ENCODE measurements at regions not wholly inside any gene's neighbourhood (a gene's known extent, or its start where the extent isn't known, plus 50 kb on each side); places are given as distances from the start of the nearest gene placed in this dataset.

DNA sequence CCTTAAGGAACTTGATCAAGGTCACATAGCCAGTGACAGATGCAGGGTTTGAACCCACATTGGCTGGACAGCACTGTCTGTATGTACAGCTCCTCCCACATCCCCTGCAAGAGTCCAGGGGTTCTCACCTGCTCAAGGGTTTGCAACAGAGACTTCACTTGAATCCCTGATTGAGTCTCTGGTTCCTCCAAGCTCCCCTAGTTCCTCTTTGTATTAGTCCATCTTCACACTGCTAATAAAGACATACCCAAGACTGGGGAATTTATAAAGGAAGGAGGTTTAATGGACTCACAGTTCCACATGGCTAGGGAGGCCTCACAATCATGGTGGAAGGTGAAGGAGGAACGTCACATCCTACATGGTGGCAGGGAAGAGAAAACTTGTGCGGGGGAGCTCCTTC lies 72.8 kb upstream of the CLDN10 start:
- ATAC-seq (ENCODE audit: low read depth), result no peak

DNA sequence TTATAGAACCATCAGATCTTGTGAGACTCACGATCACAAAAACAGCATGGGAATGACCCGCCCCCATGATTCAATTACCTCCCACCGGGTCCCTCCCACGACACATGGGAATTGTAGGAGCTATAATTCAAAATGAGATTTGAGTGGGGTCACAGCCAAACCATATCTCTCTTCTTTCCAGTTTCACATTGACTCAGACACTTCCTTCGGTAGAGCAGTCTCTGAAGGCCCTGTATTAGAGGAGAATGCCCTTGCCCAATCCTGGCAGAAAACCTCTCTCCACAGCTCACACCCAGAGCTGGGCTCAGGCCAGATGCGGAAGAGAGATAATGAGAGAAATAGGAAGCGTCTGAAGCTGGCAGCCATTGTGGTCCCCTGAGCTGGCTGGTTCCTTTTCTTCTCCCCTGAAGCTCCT lies 72.4 kb upstream of the CLDN10 start:
- POLR2A ChIA-PET, result no interaction called here
- ATAC-seq (ENCODE audit: low read depth) (no peak), DNase-seq (no peak)
- peaks cover 15% of the 10 kb centered on the region for H3K4me1 Mint-ChIP-seq
- no peaks in the 10 kb centered on the region for H3K9me3 Mint-ChIP-seq
- H3K27ac Mint-ChIP-seq, result no peak overlapping the region
- H3K36me3 Mint-ChIP-seq, result no peaks in the 10 kb centered on the region
- no peak overlapping the region for H3K4me3 Mint-ChIP-seq
- H3K27me3 Mint-ChIP-seq, result peaks cover 10% of the 10 kb centered on the region

More for the DNA sequence above, 72.8 kb upstream of the CLDN10 start:
- Mint-ChIP-seq H3K4me1 (peaks cover 15% of the 10 kb centered on the region), H3K4me3 (no peak overlapping the region), H3K27me3 (peaks cover 10% of the 10 kb centered on the region), H3K9me3 (no peaks in the 10 kb centered on the region), H3K36me3 (no peaks in the 10 kb centered on the region), H3K27ac (no peak overlapping the region)
- POLR2A ChIA-PET, result no interaction called here
- no peak for DNase-seq

DNA sequence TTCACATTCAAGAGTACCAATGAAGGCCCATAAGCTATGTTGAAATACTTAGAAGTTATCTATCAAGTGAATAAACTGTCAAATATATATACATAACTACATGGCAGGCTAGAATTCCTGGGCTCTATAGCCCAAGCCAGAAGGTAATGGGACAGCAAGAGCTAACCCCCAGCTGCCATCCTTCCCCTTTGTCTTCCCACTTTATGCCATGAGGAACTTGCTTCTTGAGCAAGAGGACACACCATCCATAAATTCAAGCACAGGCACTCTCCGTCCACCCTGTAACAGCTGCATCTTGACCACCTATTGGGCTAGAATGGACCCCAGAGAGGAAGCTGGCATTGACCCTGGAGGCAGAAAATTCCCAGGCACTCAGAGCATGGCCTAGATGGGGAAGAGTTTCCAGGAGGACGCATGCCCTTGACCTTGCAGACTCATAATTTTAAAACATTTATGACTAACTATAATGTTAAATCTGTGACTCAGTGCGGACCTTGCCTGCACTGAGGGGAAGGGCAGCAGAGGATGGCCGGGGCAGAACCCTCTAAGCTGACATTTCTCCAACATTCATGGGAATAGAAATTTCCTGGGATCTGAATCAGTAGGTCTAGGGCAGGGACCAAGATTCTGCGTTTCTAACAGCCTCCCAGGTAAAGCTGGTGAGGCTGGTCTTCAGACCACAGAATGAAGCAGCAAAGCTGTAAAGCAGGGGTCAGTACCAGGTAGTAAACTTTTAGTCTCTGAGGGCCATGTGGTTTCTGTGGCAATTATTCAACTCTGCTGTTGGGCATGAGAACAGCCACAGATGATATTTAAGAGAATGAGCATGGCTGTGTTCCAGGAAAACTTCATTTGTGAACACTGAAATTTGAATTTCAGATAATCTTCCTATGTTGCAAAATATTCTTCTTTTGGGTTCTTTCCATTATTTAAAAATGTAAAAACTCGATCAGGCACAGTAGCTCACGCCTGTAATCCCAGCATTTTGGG lies 71.4 kb upstream of the CLDN10 start:
- POLR2A ChIA-PET, result no interaction called here
- H3K27ac Mint-ChIP-seq, result no peak overlapping the region
- H3K4me1 Mint-ChIP-seq, result peaks cover 15% of the 10 kb centered on the region
- peaks cover 10% of the 10 kb centered on the region for H3K27me3 Mint-ChIP-seq
- DNase-seq (no peak), ATAC-seq (ENCODE audit: low read depth) (no peak)
- H3K4me3 Mint-ChIP-seq, result no peak overlapping the region
- no peaks in the 10 kb centered on the region for H3K9me3 Mint-ChIP-seq
- H3K36me3 Mint-ChIP-seq, result no peaks in the 10 kb centered on the region

- Mint-ChIP-seq H3K4me3 (no peak overlapping the region), H3K27ac (no peak overlapping the region), H3K4me1 (peaks cover 9% of the 10 kb centered on the region), H3K27me3 (peaks cover 4% of the 10 kb centered on the region), H3K36me3 (no peaks in the 10 kb centered on the region), H3K9me3 (no peaks in the 10 kb centered on the region)
- POLR2A ChIA-PET, result no interaction called here
- no peak for DNase-seq
- ATAC-seq (ENCODE audit: low read depth), result no peak
Observed at GRCh38 chr13:95484052-95484451, 68.5 kb upstream of the CLDN10 start.

- ATAC-seq (ENCODE audit: low read depth) (no peak), DNase-seq (no peak)
- Mint-ChIP-seq H3K27me3 (peaks cover 9% of the 10 kb centered on the region), H3K4me1 (peaks cover 4% of the 10 kb centered on the region), H3K9me3 (peaks cover 2% of the 10 kb centered on the region), H3K27ac (no peak overlapping the region), H3K4me3 (no peak overlapping the region), H3K36me3 (no peaks in the 10 kb centered on the region)
- POLR2A ChIA-PET, result no interaction called here
Observed at GRCh38 chr13:95485045-95485517, 67.4 kb upstream of the CLDN10 start.

DNA sequence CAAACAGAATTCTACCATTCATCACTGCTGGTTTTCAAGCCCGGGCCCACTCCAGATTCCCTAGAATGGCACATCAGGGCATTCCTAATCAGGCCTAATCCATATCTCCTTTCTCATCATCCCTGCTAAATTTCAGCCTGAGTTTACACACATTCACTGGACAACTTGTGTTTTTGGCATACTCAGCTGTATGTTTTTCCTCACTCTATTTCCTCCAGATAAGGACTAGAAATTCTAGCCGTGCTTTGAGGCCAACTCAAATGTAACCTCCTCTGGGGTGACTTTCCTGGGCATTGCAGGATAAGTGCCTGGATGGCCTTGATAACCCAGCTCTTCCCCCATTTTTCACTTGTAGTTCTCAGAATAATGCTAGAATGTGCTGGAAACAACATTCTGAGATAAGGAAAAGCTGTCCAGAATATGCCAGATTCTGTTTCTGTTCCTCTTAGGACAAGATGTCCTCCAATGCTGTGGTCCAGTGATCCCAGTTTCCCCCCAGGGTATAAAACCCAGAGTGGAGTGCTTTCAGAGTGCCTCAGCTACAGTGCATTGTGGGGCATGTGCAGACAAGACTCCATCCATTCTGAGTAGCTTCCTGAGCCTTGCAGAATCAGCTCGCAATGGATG lies 66.9 kb upstream of the CLDN10 start:
- no peaks in the 10 kb centered on the region for H3K36me3 Mint-ChIP-seq
- ATAC-seq (ENCODE audit: low read depth) (no peak), DNase-seq (no peak)
- POLR2A ChIA-PET, result no interaction called here
- peaks cover 2% of the 10 kb centered on the region for H3K9me3 Mint-ChIP-seq
- peaks cover 9% of the 10 kb centered on the region for H3K27me3 Mint-ChIP-seq
- no peak overlapping the region for H3K4me3 Mint-ChIP-seq
- H3K27ac Mint-ChIP-seq, result no peak overlapping the region
- no peaks in the 10 kb centered on the region for H3K4me1 Mint-ChIP-seq

DNA sequence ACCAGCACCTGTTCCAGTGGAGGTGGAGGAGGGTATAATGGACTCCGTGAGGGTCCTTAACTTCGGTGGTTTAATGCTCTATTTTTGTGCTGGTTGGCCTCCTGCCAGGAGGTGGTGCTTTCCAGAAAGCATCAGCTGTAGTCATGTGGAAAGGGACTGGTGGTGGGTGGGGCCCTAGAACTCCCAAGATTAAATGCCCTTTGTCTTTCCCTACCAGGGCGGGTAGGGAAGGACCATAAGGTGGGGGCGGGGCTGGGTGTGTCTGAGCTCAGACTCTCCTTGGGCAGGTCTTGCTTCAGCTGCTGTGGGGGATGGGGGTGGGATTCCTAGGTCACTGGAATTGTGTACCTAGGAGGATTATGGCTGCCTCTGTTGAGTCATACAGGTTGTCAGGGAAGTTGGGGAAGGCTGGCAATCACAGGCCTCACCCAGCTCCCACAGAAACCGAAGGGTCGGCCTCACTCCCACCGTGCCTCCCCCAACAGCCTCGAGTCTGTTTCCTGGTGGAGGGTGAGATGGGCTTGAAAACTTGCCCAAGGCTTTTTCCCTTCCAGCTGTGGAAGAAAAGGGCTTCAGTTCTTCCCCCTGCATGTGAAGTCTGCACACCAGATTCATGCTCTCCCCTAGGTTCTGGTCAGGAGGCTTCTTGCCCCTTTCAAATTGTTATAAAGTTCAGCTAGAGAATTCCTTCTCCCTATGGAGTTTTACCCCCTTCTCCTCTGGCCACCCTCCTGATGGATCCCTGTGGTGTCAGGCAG lies 60.3 kb upstream of the CLDN10 start:
- POLR2A ChIA-PET, result no interaction called here
- Mint-ChIP-seq H3K36me3 (no peaks in the 10 kb centered on the region), H3K9me3 (peaks cover 5% of the 10 kb centered on the region), H3K27me3 (peaks cover 14% of the 10 kb centered on the region), H3K27ac (no peak overlapping the region), H3K4me1 (peaks cover 6% of the 10 kb centered on the region), H3K4me3 (no peak overlapping the region)
- no peak for ATAC-seq (ENCODE audit: low read depth)
- DNase-seq, result no peak

GRCh38 chr13:95494082-95494681 lies 58.3 kb upstream of the CLDN10 start:
- H3K4me3 Mint-ChIP-seq, result no peak overlapping the region
- ATAC-seq (ENCODE audit: low read depth) (no peak), DNase-seq (no peak)
- H3K9me3 Mint-ChIP-seq, result peaks cover 5% of the 10 kb centered on the region
- no peak overlapping the region for H3K27ac Mint-ChIP-seq
- POLR2A ChIA-PET, result interaction anchor here (0.7 kb wide), 1 partner anchor 1803 kb away, joined by 3 read pairs; no protein-coding TSS in a partner anchor
- no peaks in the 10 kb centered on the region for H3K36me3 Mint-ChIP-seq
- peaks cover 6% of the 10 kb centered on the region for H3K4me1 Mint-ChIP-seq
- H3K27me3 Mint-ChIP-seq, result peaks cover 17% of the 10 kb centered on the region

DNA sequence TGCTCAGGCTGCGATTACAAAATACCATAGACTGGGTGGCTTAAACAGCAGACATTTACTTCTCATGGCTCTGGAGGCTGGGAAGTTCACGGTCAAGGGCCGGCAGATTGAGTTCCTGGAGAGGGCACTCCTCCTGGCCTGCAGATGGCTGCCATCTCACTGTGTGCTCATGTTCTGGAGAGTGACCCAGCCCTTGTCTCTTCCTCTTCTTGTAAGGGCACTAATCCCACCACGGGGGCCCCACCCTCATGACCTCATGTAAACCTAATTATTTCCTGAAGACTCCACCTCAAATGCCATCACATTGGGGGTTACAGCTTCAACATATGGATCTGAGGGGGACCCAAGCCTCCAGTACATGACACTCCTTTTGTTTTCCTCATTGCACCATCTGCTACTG lies 56.0 kb upstream of the CLDN10 start:
- H3K4me3 Mint-ChIP-seq, result no peak overlapping the region
- peaks cover 4% of the 10 kb centered on the region for H3K9me3 Mint-ChIP-seq
- H3K4me1 Mint-ChIP-seq, result peaks cover 5% of the 10 kb centered on the region
- H3K27me3 Mint-ChIP-seq, result peaks cover 5% of the 10 kb centered on the region
- DNase-seq, result no peak
- POLR2A ChIA-PET, result no interaction called here
- H3K36me3 Mint-ChIP-seq, result no peaks in the 10 kb centered on the region
- H3K27ac Mint-ChIP-seq, result no peak overlapping the region
- no peak for ATAC-seq (ENCODE audit: low read depth)

DNA sequence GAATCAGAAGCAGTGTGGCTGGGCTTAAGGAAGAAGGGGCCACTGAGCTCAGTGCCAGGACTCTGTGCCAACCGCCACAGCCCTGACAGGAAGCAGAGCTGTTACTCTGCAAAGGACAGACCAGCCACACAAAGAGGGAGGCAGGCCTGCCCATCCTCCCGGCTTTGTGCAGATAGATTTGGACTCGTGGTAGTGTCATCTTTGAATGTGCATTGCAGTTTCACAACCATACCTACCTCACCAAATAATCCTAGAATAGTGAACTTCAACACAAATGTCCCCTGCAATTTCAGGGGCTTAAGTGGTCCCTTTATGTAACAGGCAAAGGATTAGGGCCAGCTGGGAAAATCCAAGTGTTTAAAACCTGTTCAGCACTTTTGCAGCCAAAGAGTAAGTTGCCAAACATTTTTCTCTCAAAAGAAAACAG lies 55.1 kb upstream of the CLDN10 start:
- no peak for DNase-seq
- POLR2A ChIA-PET, result no interaction called here
- Mint-ChIP-seq H3K27me3 (peaks cover 3% of the 10 kb centered on the region), H3K36me3 (no peaks in the 10 kb centered on the region), H3K4me1 (no peaks in the 10 kb centered on the region), H3K9me3 (peaks cover 4% of the 10 kb centered on the region), H3K4me3 (no peak overlapping the region), H3K27ac (no peak overlapping the region)
- ATAC-seq (ENCODE audit: low read depth), result no peak

DNA sequence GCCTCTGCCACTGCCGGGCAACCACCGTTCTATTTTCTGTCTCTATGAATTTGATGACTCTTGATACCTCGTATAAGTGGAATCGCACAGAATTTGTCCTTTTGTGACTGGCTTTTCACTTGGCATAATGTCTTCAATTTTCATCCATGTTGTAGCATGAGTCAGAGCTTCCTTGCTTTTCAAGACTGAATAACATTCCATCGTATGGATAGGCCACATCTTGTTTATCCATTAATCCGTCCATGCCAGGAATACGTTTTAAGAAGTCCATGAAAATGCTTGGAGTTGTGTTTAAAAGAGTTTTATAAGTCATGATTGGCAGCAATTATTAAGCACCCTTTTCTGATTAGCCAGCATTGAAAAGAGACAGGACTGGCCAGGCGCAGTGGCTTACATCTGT lies 53.6 kb upstream of the CLDN10 start:
- POLR2A ChIA-PET, result no interaction called here

GRCh38 chr13:95499811-95500712 lies 52.5 kb upstream of the CLDN10 start:
- no peaks in the 10 kb centered on the region for H3K4me1 Mint-ChIP-seq
- H3K27me3 Mint-ChIP-seq, result peaks cover 3% of the 10 kb centered on the region
- ATAC-seq (ENCODE audit: low read depth), result no peak
- no peak overlapping the region for H3K27ac Mint-ChIP-seq
- H3K36me3 Mint-ChIP-seq, result no peaks in the 10 kb centered on the region
- H3K4me3 Mint-ChIP-seq, result no peak overlapping the region
- H3K9me3 Mint-ChIP-seq, result peaks cover 4% of the 10 kb centered on the region
- POLR2A ChIA-PET, result no interaction called here
- no peak for DNase-seq

More for the DNA sequence above, 53.6 kb upstream of the CLDN10 start:
- ATAC-seq (ENCODE audit: low read depth) (no peak), DNase-seq (no peak)
- Mint-ChIP-seq H3K4me1 (no peaks in the 10 kb centered on the region), H3K36me3 (no peaks in the 10 kb centered on the region), H3K27ac (no peak overlapping the region), H3K9me3 (peaks cover 4% of the 10 kb centered on the region), H3K27me3 (peaks cover 3% of the 10 kb centered on the region), H3K4me3 (no peak overlapping the region)

Measured in activated naive CD8-positive, alpha-beta T cell treated with anti-CD3 and anti-CD28 coated beads, Interleukin-2, amount 10 ng/mL, durations not matched to agents 7 days and 5 days (primary cell).